PFSK-1 (cell line): ENCODE measurements at regions not wholly inside any gene's neighbourhood (a gene's known extent, or its start where the extent isn't known, plus 50 kb on each side); places are given as distances from the start of the nearest gene placed in this dataset.

Experiments used
- FOXP2 ChIP-seq: optimal IDR thresholded peaks from 2 replicates; pipeline ENCODE3; 2011; ENCODE audit warnings: borderline replicate concordance, control low read depth, inconsistent platforms; ENCODE audit not compliant: insufficient read depth; ENCODE audit errors: extremely low read length, extremely low read depth
- POLR2AphosphoS5 ChIP-seq: IDR thresholded peaks from 2 replicates; pipeline ENCODE4 v1.6.1; 2012; ENCODE audit warnings: low read depth, mild to moderate bottlenecking, control low read depth, low read length, moderate library complexity
- SIN3A ChIP-seq: IDR thresholded peaks from 2 replicates; pipeline ENCODE4 v1.6.1; 2012; ENCODE audit warnings: mild to moderate bottlenecking, low read length, moderate library complexity, borderline replicate concordance; ENCODE audit not compliant: insufficient read depth
- TAF1 ChIP-seq: IDR thresholded peaks from 2 replicates; pipeline ENCODE4 v1.6.1; 2012; ENCODE audit warnings: low read length, control low read depth, borderline replicate concordance; ENCODE audit not compliant: insufficient read depth
- TF ChIP-seq, protein P1 (sequence below), 2 experiments: IDR thresholded peaks; 2 replicates each; pipeline versions ENCODE4 v1.6.1 to v1.8.0; 2011 to 2012; ENCODE audit warnings: low read depth in 2 of 2, low read length in 2 of 2, control low read depth in 1 of 2, inconsistent platforms in 1 of 2, mild to moderate bottlenecking in 1 of 2, moderate library complexity in 1 of 2; ENCODE audit not compliant: insufficient read depth in 1 of 2

DNA sequence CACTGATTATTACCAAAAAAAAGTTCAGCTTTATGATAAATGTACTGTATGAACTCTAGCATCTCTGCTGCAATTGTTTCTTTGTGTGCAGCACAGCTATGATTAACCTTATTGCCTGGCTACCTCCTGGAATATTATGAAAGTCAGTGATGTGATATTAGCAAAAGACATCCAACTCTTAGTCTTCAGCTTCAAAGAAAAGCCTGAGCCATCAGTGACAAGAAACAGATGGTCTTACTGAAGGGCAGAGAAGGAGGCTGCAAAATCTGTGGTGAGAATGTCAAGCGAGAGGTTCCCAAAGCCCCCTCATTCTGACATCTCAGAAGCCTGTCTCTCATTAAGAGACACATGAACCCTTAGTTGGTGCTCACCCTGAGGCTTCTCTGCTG is 89.4 kb upstream of the TNFAIP3 start:
- no peak for TF ChIP-seq POLR2AphosphoS5
- TF ChIP-seq, protein P1, sequence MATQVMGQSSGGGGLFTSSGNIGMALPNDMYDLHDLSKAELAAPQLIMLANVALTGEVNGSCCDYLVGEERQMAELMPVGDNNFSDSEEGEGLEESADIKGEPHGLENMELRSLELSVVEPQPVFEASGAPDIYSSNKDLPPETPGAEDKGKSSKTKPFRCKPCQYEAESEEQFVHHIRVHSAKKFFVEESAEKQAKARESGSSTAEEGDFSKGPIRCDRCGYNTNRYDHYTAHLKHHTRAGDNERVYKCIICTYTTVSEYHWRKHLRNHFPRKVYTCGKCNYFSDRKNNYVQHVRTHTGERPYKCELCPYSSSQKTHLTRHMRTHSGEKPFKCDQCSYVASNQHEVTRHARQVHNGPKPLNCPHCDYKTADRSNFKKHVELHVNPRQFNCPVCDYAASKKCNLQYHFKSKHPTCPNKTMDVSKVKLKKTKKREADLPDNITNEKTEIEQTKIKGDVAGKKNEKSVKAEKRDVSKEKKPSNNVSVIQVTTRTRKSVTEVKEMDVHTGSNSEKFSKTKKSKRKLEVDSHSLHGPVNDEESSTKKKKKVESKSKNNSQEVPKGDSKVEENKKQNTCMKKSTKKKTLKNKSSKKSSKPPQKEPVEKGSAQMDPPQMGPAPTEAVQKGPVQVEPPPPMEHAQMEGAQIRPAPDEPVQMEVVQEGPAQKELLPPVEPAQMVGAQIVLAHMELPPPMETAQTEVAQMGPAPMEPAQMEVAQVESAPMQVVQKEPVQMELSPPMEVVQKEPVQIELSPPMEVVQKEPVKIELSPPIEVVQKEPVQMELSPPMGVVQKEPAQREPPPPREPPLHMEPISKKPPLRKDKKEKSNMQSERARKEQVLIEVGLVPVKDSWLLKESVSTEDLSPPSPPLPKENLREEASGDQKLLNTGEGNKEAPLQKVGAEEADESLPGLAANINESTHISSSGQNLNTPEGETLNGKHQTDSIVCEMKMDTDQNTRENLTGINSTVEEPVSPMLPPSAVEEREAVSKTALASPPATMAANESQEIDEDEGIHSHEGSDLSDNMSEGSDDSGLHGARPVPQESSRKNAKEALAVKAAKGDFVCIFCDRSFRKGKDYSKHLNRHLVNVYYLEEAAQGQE (IDR thresholded peaks at IDR 0.05; ENCODE audit: insufficient read depth in 1 of 2, low read depth in 2 of 2, low read length in 2 of 2), result no peak
- TF ChIP-seq TAF1, result no peak
- no peak for TF ChIP-seq SIN3A
- no peak for TF ChIP-seq FOXP2
